Gastroesophageal sphincter (tissue), 3 donors: ENCODE measurements at regions not wholly inside any gene's neighbourhood (a gene's known extent, or its start where the extent isn't known, plus 50 kb on each side); places are given as distances from the start of the nearest gene placed in this dataset.
"Not testable (repeated sequence)": the region's sequence is repeated elsewhere in the genome, so short reads cannot be mapped to it uniquely, and the experiment has no call there.

Experiments
- POLR2A ChIP-seq, 2 donors: fragments of 450-650 bp; IDR thresholded peaks; one replicate each; pipeline ENCODE4 v1.6.1; 2017; ENCODE audit warnings: antibody characterized with exemption in 2 of 2, mild to moderate bottlenecking in 2 of 2, moderate library complexity in 1 of 2
- TF ChIP-seq, protein P1 (sequence below), 4 experiments: fragments of 200-600 bp in 2 of 4; fragments of 450-650 bp in 2 of 4; sonication (generic) in 1 of 4; IDR thresholded peaks; one replicate each; pipeline ENCODE4 v1.5.1; 2017 to 2019; ENCODE audit warnings: antibody characterized with exemption in 4 of 4, mild to moderate bottlenecking in 2 of 4, moderate library complexity in 2 of 4

DNA sequence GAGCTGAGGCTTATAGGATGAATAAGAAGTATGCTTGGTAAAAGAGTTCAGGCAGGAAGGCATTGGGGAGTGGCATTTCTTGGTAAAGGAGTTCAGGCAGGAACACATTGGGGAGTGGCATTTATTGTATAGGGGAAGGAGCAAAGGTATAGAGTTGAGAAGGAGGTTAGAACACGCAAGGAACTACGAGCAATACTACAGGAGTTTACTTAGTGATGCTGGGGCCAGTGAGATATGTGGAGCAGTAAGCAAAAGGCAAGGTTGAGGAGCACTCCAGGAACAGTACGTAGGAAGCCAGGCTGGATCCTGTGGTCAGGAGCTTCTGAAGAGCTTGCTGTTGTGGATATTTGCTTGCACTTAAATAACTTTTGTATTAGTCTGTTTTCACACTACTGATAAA, 202.2 kb upstream of the POMZP3 start:
- TF ChIP-seq, protein P1, sequence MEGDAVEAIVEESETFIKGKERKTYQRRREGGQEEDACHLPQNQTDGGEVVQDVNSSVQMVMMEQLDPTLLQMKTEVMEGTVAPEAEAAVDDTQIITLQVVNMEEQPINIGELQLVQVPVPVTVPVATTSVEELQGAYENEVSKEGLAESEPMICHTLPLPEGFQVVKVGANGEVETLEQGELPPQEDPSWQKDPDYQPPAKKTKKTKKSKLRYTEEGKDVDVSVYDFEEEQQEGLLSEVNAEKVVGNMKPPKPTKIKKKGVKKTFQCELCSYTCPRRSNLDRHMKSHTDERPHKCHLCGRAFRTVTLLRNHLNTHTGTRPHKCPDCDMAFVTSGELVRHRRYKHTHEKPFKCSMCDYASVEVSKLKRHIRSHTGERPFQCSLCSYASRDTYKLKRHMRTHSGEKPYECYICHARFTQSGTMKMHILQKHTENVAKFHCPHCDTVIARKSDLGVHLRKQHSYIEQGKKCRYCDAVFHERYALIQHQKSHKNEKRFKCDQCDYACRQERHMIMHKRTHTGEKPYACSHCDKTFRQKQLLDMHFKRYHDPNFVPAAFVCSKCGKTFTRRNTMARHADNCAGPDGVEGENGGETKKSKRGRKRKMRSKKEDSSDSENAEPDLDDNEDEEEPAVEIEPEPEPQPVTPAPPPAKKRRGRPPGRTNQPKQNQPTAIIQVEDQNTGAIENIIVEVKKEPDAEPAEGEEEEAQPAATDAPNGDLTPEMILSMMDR (IDR thresholded peaks at IDR 0.05) = not testable (repeated sequence)
- not testable (repeated sequence) for TF ChIP-seq POLR2A (IDR thresholded peaks at IDR 0.05)
